Tibial nerve (tissue), 4 donors: ENCODE measurements at regions not wholly inside any gene's neighbourhood (a gene's known extent, or its start where the extent isn't known, plus 50 kb on each side); places are given as distances from the start of the nearest gene placed in this dataset.

ENCODE experiments used
- DNase-seq, 2 donors: peaks; one replicate each; pipeline ENCODE4 v3.0.0-alpha.2; 2019; ENCODE audit warnings: low spot score in 2 of 2
- H3K27ac ChIP-seq, 4 donors: fragments of 200-600 bp; sonication (generic) in 3 of 4; one replicate each; pipeline ENCODE4 v1.5.1; 2017 to 2019; ENCODE audit warnings: mild to moderate bottlenecking in 1 of 4
- H3K27me3 ChIP-seq, 2 donors: fragments of 200-600 bp; sonication (generic) in 1 of 2; one replicate each; pipeline versions ENCODE4 v1.5.1 to v1.6.0; 2017 to 2019
- H3K36me3 ChIP-seq, 3 donors: fragments of 200-600 bp; sonication (generic); one replicate each; pipeline ENCODE4 v1.5.1; 2018 to 2019
- H3K4me1 ChIP-seq, 4 donors: fragments of 200-600 bp; sonication (generic) in 3 of 4; one replicate each; pipeline ENCODE4 v1.5.1; 2017 to 2019
- H3K4me3 ChIP-seq, 4 donors: fragments of 200-600 bp; sonication (generic) in 3 of 4; one replicate each; pipeline ENCODE4 v1.5.1; 2017 to 2019; ENCODE audit warnings: mild to moderate bottlenecking in 1 of 4, moderate library complexity in 1 of 4
- H3K9me3 ChIP-seq, 4 donors: fragments of 200-600 bp; sonication (generic) in 3 of 4; one replicate each; pipeline ENCODE4 v1.5.1; 2017 to 2019
- EP300 ChIP-seq, 2 donors: sonication (generic); formaldehyde crosslinking; IDR thresholded peaks; one replicate each; pipeline ENCODE4 v1.6.1; 2017; ENCODE audit warnings: antibody characterized with exemption in 2 of 2, mild to moderate bottlenecking in 1 of 2
- POLR2A ChIP-seq, 2 donors: fragments of 450-650 bp; IDR thresholded peaks; one replicate each; pipeline ENCODE4 v1.6.1; 2017; ENCODE audit warnings: antibody characterized with exemption in 2 of 2, mild to moderate bottlenecking in 2 of 2, moderate library complexity in 2 of 2
- WGBS, 2 donors: methylation state at CpG; one replicate each; pipeline ENCODE4 v1.1.5; 2018; 5-methylcytosine and 5-hydroxymethylcytosine counted together
- TF ChIP-seq, protein P1 (sequence below), 5 experiments: fragments of 200-600 bp in 3 of 5; fragments of 450-650 bp in 2 of 5; sonication (generic) in 3 of 5; IDR thresholded peaks; one replicate each; pipeline ENCODE4 v1.5.1; 2016 to 2019; ENCODE audit warnings: antibody characterized with exemption in 5 of 5, mild to moderate bottlenecking in 3 of 5, moderate library complexity in 2 of 5

DNA sequence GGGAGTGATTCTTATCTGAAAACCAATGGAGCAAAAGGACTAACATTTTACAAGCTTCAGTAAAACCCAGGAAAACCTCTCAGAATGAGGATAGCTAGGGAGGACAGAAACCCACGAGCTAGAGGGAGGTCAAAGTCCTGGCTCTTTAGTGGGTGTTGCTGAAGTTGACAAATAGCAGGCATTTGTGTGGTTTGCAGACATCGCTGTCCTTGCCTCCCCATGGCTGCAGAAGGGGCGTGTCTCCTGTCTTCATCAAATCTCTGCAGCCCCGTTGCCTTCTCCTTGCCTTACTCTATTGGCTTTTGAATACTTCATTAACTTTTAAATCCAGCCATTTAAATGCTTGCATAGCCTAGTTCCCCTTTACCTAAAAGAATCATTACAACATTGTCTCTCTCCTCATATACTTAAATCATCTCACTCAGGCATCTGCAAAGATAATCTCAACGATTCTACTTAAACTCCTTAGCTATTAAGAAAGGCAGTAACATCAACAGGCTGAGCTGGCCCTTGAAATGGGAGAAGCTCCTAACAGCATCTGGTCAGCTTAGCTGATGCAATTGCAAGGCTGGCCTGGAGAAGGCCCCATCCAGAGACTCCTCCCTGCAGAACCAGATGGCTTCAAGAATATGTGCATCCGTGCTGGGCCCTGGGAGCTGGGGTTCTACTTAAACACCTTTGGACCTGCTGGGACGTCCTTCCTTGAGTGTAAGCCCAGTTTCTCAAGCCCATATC is 152.8 kb upstream of the TAS2R1 start:
- peaks cover 0 to 18% (median 0%) of the 10 kb centered on the region in 4 donors for H3K9me3 ChIP-seq

DNA sequence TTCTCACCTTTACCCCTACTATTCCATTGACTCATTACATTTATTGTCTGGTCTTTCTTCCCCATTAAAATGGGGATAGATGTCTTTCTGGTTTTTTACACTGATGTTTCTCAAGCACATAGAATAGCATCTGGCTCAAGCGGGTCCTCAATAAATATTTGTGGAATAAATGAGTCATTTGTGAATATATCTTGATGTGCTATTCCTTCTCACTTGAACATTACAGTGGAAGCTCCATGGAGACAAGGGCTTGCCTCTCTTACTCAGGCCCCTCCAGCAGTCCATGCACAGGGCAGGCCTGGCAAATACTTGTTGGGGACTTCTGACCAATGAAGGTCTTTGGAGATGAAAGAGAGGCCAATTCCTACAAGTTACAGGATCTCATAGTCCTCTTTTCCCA is 151.7 kb upstream of the TAS2R1 start:
- Histone ChIP-seq H3K4me3 (no peak overlapping the region), H3K27me3 (no peaks in the 10 kb centered on the region), H3K9me3 (peaks cover 0 to 18% (median 0%) of the 10 kb centered on the region in 4 donors), H3K27ac (no peak overlapping the region), H3K4me1 (no peaks in the 10 kb centered on the region), H3K36me3 (no peaks in the 10 kb centered on the region)
- DNase-seq, result no peak
- 70 to 75% methylated on average over 1 of the region's 1 CpG for WGBS, 2 donors
- TF ChIP-seq, protein P1, sequence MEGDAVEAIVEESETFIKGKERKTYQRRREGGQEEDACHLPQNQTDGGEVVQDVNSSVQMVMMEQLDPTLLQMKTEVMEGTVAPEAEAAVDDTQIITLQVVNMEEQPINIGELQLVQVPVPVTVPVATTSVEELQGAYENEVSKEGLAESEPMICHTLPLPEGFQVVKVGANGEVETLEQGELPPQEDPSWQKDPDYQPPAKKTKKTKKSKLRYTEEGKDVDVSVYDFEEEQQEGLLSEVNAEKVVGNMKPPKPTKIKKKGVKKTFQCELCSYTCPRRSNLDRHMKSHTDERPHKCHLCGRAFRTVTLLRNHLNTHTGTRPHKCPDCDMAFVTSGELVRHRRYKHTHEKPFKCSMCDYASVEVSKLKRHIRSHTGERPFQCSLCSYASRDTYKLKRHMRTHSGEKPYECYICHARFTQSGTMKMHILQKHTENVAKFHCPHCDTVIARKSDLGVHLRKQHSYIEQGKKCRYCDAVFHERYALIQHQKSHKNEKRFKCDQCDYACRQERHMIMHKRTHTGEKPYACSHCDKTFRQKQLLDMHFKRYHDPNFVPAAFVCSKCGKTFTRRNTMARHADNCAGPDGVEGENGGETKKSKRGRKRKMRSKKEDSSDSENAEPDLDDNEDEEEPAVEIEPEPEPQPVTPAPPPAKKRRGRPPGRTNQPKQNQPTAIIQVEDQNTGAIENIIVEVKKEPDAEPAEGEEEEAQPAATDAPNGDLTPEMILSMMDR (IDR thresholded peaks at IDR 0.05), result no peak
- TF ChIP-seq POLR2A (IDR thresholded peaks at IDR 0.05) (no peak), EP300 (IDR thresholded peaks at IDR 0.05) (no peak)

More for the DNA sequence above, 152.8 kb upstream of the TAS2R1 start:
- TF ChIP-seq EP300 (IDR thresholded peaks at IDR 0.05), result no peak
- TF ChIP-seq POLR2A (IDR thresholded peaks at IDR 0.05), result no peak
- TF ChIP-seq, protein P1 (IDR thresholded peaks at IDR 0.05), result no peak
- Histone ChIP-seq H3K36me3 (no peaks in the 10 kb centered on the region), H3K27me3 (no peaks in the 10 kb centered on the region), H3K27ac (no peak overlapping the region), H3K4me1 (no peaks in the 10 kb centered on the region), H3K4me3 (no peak overlapping the region)
- WGBS, 2 donors, result 40 to 45% methylated on average over 7 of the region's 7 CpGs
- DNase-seq, result no peak

DNA sequence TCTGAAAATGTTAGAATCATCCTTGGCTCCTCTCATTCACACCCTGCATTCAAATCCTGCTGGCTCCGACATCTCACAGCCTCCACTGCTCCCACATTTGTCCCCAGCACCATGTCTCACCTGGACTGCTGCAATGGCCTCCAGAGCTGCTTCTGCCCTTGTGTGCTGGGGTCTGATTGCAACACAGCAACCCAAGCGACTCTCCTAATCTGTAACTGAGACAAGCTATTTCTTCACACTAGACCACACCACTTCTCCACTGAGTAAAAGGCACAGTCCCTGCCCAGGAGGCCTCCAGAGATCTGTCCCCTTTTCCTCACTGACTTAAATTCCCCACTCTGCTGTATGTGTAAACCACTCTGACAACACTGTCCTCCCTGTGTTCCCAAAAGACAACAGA is 151.1 kb upstream of the TAS2R1 start:
- no peaks in the 10 kb centered on the region for H3K4me1 ChIP-seq
- H3K9me3 ChIP-seq, result peaks cover 0 to 18% (median 0%) of the 10 kb centered on the region in 4 donors
- no peaks in the 10 kb centered on the region for H3K27me3 ChIP-seq
- 80 to 81% methylated on average over 2 of the region's 2 CpGs for WGBS, 2 donors
- H3K36me3 ChIP-seq, result no peaks in the 10 kb centered on the region
- DNase-seq, result no peak
- H3K27ac ChIP-seq, result no peak overlapping the region
- H3K4me3 ChIP-seq, result no peak overlapping the region
- TF ChIP-seq EP300 (IDR thresholded peaks at IDR 0.05) (no peak), POLR2A (IDR thresholded peaks at IDR 0.05) (no peak)

DNA sequence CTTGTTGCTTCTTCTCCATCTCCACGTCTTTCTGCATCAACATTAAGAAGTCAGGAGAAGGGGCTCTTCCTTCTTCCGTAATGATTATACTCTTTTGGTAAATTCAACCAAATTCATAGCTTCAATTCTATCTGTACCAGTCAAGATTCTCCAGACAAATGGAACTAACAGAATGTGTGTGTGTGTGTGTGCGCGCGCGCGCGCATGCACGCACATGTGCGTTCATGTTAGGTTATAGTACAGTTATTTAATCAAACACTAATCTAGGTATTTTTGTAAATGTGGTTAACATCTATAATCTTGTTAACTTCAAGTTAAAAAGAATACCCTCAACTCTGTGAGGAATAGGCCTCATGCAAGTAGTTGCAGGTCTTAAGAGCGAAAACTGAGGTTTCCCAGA is 150.3 kb upstream of the TAS2R1 start:
- Histone ChIP-seq H3K27ac (no peak overlapping the region), H3K4me3 (no peak overlapping the region), H3K36me3 (no peaks in the 10 kb centered on the region), H3K27me3 (no peaks in the 10 kb centered on the region), H3K9me3 (peaks cover 0 to 18% (median 0%) of the 10 kb centered on the region in 4 donors), H3K4me1 (no peaks in the 10 kb centered on the region)
- TF ChIP-seq, protein P1 (IDR thresholded peaks at IDR 0.05), result no peak
- TF ChIP-seq POLR2A (IDR thresholded peaks at IDR 0.05) (no peak), EP300 (IDR thresholded peaks at IDR 0.05) (no peak)
- no peak for DNase-seq
- 95 to 97% methylated on average over 11 of the region's 11 CpGs for WGBS, 2 donors

DNA sequence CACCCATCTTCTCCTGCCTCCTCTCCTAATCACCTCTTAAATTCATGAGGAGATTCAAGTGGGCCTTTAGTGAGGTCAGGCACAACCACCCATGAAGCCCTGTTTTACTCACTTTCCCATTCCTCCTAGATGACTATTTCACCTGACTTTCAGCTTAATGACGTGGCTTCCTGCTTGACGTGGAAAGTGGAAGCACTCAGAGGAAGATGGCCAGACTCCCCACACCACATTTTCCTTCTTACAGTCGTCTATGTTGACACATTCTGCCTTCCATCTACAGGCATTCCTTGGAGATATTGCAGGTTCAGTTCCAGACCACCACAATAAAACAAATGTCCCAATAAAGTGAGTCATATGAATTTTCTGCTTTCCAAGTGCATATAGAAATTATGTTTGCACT is 146.4 kb upstream of the TAS2R1 start:
- no peaks in the 10 kb centered on the region for H3K27me3 ChIP-seq
- H3K36me3 ChIP-seq, result no peaks in the 10 kb centered on the region
- no peak overlapping the region for H3K27ac ChIP-seq
- H3K4me3 ChIP-seq, result no peak overlapping the region
- 58 to 71% methylated on average over 3 of the region's 3 CpGs for WGBS, 2 donors
- DNase-seq, result no peak
- H3K9me3 ChIP-seq, result peaks cover 0 to 23% (median 0%) of the 10 kb centered on the region in 4 donors
- TF ChIP-seq EP300 (IDR thresholded peaks at IDR 0.05), result no peak
- no peak for TF ChIP-seq POLR2A (IDR thresholded peaks at IDR 0.05)
- TF ChIP-seq, protein P1 (IDR thresholded peaks at IDR 0.05), result no peak
- no peaks in the 10 kb centered on the region for H3K4me1 ChIP-seq
